Spleen (tissue), 11 donors: ENCODE measurements at regions not wholly inside any gene's neighbourhood (a gene's known extent, or its start where the extent isn't known, plus 50 kb on each side); places are given as distances from the start of the nearest gene placed in this dataset.

Source experiments
- DNase-seq: peaks from one replicate; pipeline ENCODE4 v3.0.0-alpha.2; 2020
- H3K27ac ChIP-seq, 8 donors: fragments of 200-600 bp; sonication (generic) in 7 of 8; 1 replicate in 4 of 8; 2 replicates in 4 of 8; pipeline versions ENCODE4 v1.5.0 to v1.8.0; 2016 to 2021; ENCODE audit warnings: inconsistent platforms in 4 of 8, mild to moderate bottlenecking in 4 of 8, moderate library complexity in 1 of 8
- H3K27me3 ChIP-seq, 7 donors: fragments of 200-600 bp; sonication (generic) in 6 of 7; replicated peaks in 1 of 7; 1 replicate in 4 of 7; 2 replicates in 3 of 7; pipeline versions ENCODE4 v1.5.0 to v1.8.0; 2016 to 2021; ENCODE audit warnings: inconsistent platforms in 3 of 7, mild to moderate bottlenecking in 1 of 7
- H3K36me3 ChIP-seq, 6 donors: fragments of 200-600 bp; sonication (generic) in 5 of 6; 1 replicate in 4 of 6; 2 replicates in 2 of 6; pipeline versions ENCODE4 v1.5.0 to v1.8.0; 2016 to 2021; ENCODE audit warnings: inconsistent platforms in 2 of 6
- H3K4me1 ChIP-seq, 6 donors: fragments of 200-600 bp; sonication (generic) in 5 of 6; 1 replicate in 3 of 6; 2 replicates in 3 of 6; pipeline versions ENCODE4 v1.5.0 to v1.8.0; 2016 to 2021; ENCODE audit warnings: inconsistent platforms in 3 of 6
- H3K4me3 ChIP-seq, 8 donors: fragments of 200-600 bp; sonication (generic) in 7 of 8; 1 replicate in 4 of 8; 2 replicates in 4 of 8; pipeline versions ENCODE4 v1.5.0 to v1.8.0; 2016 to 2021; ENCODE audit warnings: inconsistent platforms in 4 of 8, mild to moderate bottlenecking in 4 of 8, moderate library complexity in 2 of 8
- H3K9me3 ChIP-seq, 8 donors: fragments of 200-600 bp; sonication (generic) in 7 of 8; 1 replicate in 4 of 8; 2 replicates in 4 of 8; pipeline versions ENCODE4 v1.5.0 to v1.8.0; 2016 to 2021; ENCODE audit warnings: inconsistent platforms in 4 of 8
- POLR2A ChIP-seq, 3 donors: fragments of 450-650 bp; IDR thresholded peaks; one replicate each; pipeline ENCODE4 v1.5.1; 2017; ENCODE audit warnings: antibody characterized with exemption in 3 of 3, mild to moderate bottlenecking in 1 of 3
- POLR2AphosphoS5 ChIP-seq, 3 donors: sonication (generic); formaldehyde crosslinking; IDR thresholded peaks; one replicate each; pipeline ENCODE4 v1.5.1; 2017; ENCODE audit warnings: antibody characterized with exemption in 3 of 3
- WGBS, 5 donors: extraction: QIAGEN DNeasy Blood & Tissue Kit in 3 of 5; methylation state at CpG; one replicate each; pipeline versions ENCODE4 v1.1.5 to v1.1.7; 2013 to 2018; 5-methylcytosine and 5-hydroxymethylcytosine counted together
- intact Hi-C: fragments of 100-400 bp; cut with DNase I; formaldehyde crosslinking; loops from one replicate; pipeline ENCODE4 v1.15.0; 2023; ENCODE audit warnings: low total_unique reads
- TF ChIP-seq, protein P1 (sequence below), 11 experiments: fragments of 200-600 bp in 7 of 11; fragments of 450-650 bp in 4 of 11; sonication (generic) in 4 of 11; IDR thresholded peaks in 8 of 11; conservative IDR thresholded peaks in 3 of 11; 1 replicate in 7 of 11; 2 replicates in 4 of 11; pipeline versions ENCODE4 v1.4.0 to v1.8.0; 2016 to 2021; ENCODE audit warnings: antibody characterized with exemption in 11 of 11, inconsistent platforms in 4 of 11, mild to moderate bottlenecking in 1 of 11
- donor health status: healthy with polysubstance abuse.
- donor health status: DM: no; HTN: no; CAD: no; lungs with moderate emphysema.
- donor health status: DM: no; HTN: no; CAD: no.
- donor health status: Bipolar disorder and iron deficiency.
- donor health status: healthy.
- donor health status: DM: no; HTN: no; CAD: no.
- donor health status: DM: yes; HTN: yes; CAD: no.

DNA sequence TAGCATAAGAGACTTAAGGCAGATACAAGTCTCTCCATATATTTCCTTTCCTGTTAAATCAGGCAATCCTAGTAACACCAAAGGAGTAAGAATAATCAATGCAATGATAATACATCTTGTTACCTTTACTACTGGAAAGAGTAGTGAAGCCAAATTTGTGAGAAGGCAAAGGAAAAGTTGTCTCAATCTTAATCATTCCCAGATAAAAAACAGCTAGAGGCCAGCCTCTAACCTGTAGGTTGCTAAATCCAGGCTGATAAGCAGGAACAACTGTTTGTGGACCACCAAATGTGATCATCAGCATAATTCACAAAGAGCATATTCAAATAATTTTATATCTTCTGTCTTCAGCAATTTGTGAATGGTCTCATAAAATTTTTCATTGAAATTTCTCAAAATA lies 189.2 kb upstream of the ADGRB3 start:
- TF ChIP-seq, protein P1, sequence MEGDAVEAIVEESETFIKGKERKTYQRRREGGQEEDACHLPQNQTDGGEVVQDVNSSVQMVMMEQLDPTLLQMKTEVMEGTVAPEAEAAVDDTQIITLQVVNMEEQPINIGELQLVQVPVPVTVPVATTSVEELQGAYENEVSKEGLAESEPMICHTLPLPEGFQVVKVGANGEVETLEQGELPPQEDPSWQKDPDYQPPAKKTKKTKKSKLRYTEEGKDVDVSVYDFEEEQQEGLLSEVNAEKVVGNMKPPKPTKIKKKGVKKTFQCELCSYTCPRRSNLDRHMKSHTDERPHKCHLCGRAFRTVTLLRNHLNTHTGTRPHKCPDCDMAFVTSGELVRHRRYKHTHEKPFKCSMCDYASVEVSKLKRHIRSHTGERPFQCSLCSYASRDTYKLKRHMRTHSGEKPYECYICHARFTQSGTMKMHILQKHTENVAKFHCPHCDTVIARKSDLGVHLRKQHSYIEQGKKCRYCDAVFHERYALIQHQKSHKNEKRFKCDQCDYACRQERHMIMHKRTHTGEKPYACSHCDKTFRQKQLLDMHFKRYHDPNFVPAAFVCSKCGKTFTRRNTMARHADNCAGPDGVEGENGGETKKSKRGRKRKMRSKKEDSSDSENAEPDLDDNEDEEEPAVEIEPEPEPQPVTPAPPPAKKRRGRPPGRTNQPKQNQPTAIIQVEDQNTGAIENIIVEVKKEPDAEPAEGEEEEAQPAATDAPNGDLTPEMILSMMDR (IDR thresholded peaks at IDR 0.05 in 8 of 11, conservative IDR thresholded peaks at IDR 0.05 in 3 of 11) = no peak
- TF ChIP-seq POLR2AphosphoS5 (IDR thresholded peaks at IDR 0.05) (no peak), POLR2A (IDR thresholded peaks at IDR 0.05) (no peak)
- Histone ChIP-seq H3K4me1 (no peaks in the 10 kb centered on the region), H3K4me3 (no peak overlapping the region), H3K27ac (no peak overlapping the region), H3K36me3 (no peaks in the 10 kb centered on the region), H3K9me3 (no peaks in the 10 kb centered on the region), H3K27me3 (no peaks in the 10 kb centered on the region)
- no peak for DNase-seq
- intact Hi-C loops = no loop called here

DNA sequence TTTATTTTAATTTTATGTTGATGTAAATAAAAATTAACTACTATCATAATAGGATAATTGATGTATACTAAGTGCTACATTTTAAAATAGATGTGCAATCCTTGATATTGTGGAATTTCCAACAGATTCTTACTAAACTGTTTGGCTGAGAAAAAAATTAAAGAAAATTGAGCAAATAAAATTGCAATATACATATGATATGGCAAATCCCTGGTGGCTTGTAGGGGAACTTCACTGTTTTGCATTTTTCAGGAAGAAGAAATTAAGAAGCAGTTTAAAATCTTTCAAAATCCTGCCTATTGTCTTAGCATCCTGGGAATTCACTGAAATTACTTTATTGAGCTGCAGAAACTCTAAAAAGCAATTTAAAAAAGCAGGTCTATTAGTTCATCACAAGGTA lies 191.4 kb upstream of the ADGRB3 start:
- H3K4me1 ChIP-seq = no peaks in the 10 kb centered on the region
- TF ChIP-seq POLR2A (IDR thresholded peaks at IDR 0.05) (no peak), POLR2AphosphoS5 (IDR thresholded peaks at IDR 0.05) (no peak)
- TF ChIP-seq, protein P1 (IDR thresholded peaks at IDR 0.05 in 8 of 11, conservative IDR thresholded peaks at IDR 0.05 in 3 of 11) = no peak
- intact Hi-C loops = no loop called here
- H3K9me3 ChIP-seq = no peaks in the 10 kb centered on the region
- H3K36me3 ChIP-seq = no peaks in the 10 kb centered on the region
- no peaks in the 10 kb centered on the region for H3K27me3 ChIP-seq
- no peak overlapping the region for H3K4me3 ChIP-seq
- no peak overlapping the region for H3K27ac ChIP-seq
- no peak for DNase-seq

DNA sequence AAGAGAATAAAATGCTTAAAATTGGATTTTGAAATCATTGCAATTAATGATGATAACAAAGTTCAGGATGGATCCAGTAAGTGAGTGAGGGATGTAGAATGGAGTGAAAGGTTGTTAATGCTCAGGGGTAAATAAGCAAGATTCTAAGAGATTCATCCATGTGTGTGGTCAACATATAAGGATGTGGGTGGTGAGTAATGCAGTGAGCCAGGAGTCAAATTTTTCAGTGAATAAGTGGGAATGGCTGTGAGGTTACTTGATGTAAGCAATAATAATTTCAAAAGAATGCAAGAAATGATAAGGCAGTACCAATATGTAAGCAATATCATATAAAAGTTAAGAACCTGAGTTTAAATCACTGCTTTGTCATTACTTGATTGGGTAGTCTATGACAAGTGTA lies 207.5 kb upstream of the ADGRB3 start:
- Histone ChIP-seq H3K4me3 (no peak overlapping the region), H3K27ac (no peak overlapping the region), H3K27me3 (no peaks in the 10 kb centered on the region), H3K9me3 (no peaks in the 10 kb centered on the region), H3K4me1 (no peaks in the 10 kb centered on the region), H3K36me3 (no peaks in the 10 kb centered on the region)
- DNase-seq = no peak
- TF ChIP-seq POLR2AphosphoS5 (IDR thresholded peaks at IDR 0.05) = no peak
- no peak for TF ChIP-seq POLR2A (IDR thresholded peaks at IDR 0.05)
- TF ChIP-seq, protein P1 (IDR thresholded peaks at IDR 0.05 in 8 of 11, conservative IDR thresholded peaks at IDR 0.05 in 3 of 11) = no peak
- intact Hi-C loops = no loop called here

DNA sequence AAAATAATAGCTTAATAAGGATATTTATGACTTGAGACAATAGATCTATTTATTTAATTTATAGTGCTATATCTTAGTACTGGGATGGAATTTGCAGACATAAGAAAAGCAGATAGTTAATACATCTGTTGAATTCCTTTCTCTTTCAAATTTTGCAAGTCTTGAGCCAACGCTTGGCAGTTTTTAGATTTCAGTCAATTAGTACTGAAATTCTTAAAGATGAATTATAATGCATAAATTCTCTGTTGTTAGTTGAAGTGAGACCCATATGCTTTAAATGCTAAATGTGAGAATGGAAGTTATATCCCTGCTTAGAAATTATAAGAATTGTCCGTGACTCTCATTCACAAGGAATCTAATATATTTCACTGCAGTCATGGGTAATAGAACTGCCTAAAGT lies 225.1 kb upstream of the ADGRB3 start:
- 80 to 93% (median 85%) methylated on average over 2 of the region's 2 CpGs for WGBS, 5 donors
- no peaks in the 10 kb centered on the region for H3K9me3 ChIP-seq
- no peak for DNase-seq
- intact Hi-C loops = no loop called here
- H3K36me3 ChIP-seq = no peaks in the 10 kb centered on the region
- H3K4me1 ChIP-seq = no peaks in the 10 kb centered on the region
- H3K4me3 ChIP-seq = no peak overlapping the region
- H3K27ac ChIP-seq = no peak overlapping the region
- H3K27me3 ChIP-seq = no peaks in the 10 kb centered on the region
- no peak for TF ChIP-seq POLR2AphosphoS5 (IDR thresholded peaks at IDR 0.05)
- no peak for TF ChIP-seq POLR2A (IDR thresholded peaks at IDR 0.05)

DNA sequence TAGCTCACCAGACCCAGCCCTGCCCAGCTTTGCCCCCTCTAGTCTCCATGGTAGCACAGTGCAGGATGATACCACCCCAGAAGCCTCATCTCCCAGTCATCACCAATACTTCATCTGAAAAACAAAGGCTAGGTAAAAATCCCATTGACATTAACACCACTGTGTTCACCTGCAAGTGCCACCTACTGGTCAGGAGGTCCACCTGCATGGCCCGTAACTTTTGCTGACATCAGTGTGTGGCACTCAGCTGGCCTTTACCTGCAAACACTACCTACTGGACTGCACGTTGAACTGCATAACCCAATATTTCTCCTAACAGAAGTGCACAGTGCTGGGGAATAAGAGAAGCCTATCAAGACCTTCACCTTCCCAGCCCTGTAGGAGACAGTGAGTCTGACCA lies 234.7 kb upstream of the ADGRB3 start:
- no peak overlapping the region for H3K27ac ChIP-seq
- H3K4me3 ChIP-seq = no peak overlapping the region
- intact Hi-C loops = no loop called here
- no peaks in the 10 kb centered on the region for H3K4me1 ChIP-seq
- H3K36me3 ChIP-seq = no peaks in the 10 kb centered on the region
- WGBS, 5 donors = 81 to 94% (median 88%) methylated on average over 2 of the region's 2 CpGs
- no peak for DNase-seq
- peaks cover 0 to 58% (median 40%) of the 10 kb centered on the region in 8 donors for H3K9me3 ChIP-seq
- no peak for TF ChIP-seq POLR2AphosphoS5 (IDR thresholded peaks at IDR 0.05)
- TF ChIP-seq POLR2A (IDR thresholded peaks at IDR 0.05) = no peak
- TF ChIP-seq, protein P1 (IDR thresholded peaks at IDR 0.05 in 8 of 11, conservative IDR thresholded peaks at IDR 0.05 in 3 of 11) = no peak
- no peaks in the 10 kb centered on the region for H3K27me3 ChIP-seq
